LNCaP clone FGC (cell line): ENCODE measurements at regions not wholly inside any gene's neighbourhood (a gene's known extent, or its start where the extent isn't known, plus 50 kb on each side); places are given as distances from the start of the nearest gene placed in this dataset.

Source experiments
- DNase-seq: peaks from one replicate; pipeline ENCODE4 v3.0.0-alpha.2; 2011; ENCODE audit warnings: low read depth
- H3K4me3 ChIP-seq: 2 replicates; pipeline ENCODE4 v1.5.1; 2011; ENCODE audit warnings: mild to moderate bottlenecking, low read depth, low read length, control low read depth
- CTCF ChIP-seq: IDR thresholded peaks from 2 replicates; pipeline ENCODE4 v1.5.1; 2012; ENCODE audit warnings: mild to moderate bottlenecking; ENCODE audit not compliant: control insufficient read depth, insufficient read depth; ENCODE audit errors: extremely low read depth

- no peak for TF ChIP-seq CTCF
- DNase-seq = no peak
- H3K4me3 ChIP-seq = no peak overlapping the region
Observed at GRCh38 chr6:106772270-106773142, 143.1 kb downstream of the QRSL1 start.

GRCh38 chr6:106771822-106772221, 142.4 kb downstream of the QRSL1 start:
- H3K4me3 ChIP-seq = no peak overlapping the region
- DNase-seq = no peak
- no peak for TF ChIP-seq CTCF

- H3K4me3 ChIP-seq = no peak overlapping the region
- no peak for TF ChIP-seq CTCF
- no peak for DNase-seq
Observed at GRCh38 chr6:106770663-106771062, 141.3 kb downstream of the QRSL1 start.

- DNase-seq = no peak
- no peak overlapping the region for H3K4me3 ChIP-seq
- TF ChIP-seq CTCF = no peak
Observed at GRCh38 chr6:106770081-106770480, 140.7 kb downstream of the QRSL1 start.

GRCh38 chr6:106767271-106767670, 137.9 kb downstream of the QRSL1 start:
- TF ChIP-seq CTCF = no peak
- H3K4me3 ChIP-seq = no peak overlapping the region

GRCh38 chr6:106766201-106766600, 136.8 kb downstream of the QRSL1 start:
- DNase-seq = no peak
- no peak overlapping the region for H3K4me3 ChIP-seq
- no peak for TF ChIP-seq CTCF

More at GRCh38 chr6:106767271-106767670, 137.9 kb downstream of the QRSL1 start:
- no peak for DNase-seq

GRCh38 chr6:106765496-106765895, 136.1 kb downstream of the QRSL1 start:
- no peak for TF ChIP-seq CTCF
- H3K4me3 ChIP-seq = no peak overlapping the region
- DNase-seq = no peak
